ENCODE measurements at regions not wholly inside any gene's neighbourhood (a gene's known extent, or its start where the extent isn't known, plus 50 kb on each side); places are given as distances from the start of the nearest gene placed in this dataset.

GRCh38 chr15:85964471-85964870 is 115.2 kb upstream of the AGBL1 start:
- no peak for TF ChIP-seq CTCF (IDR thresholded peaks at IDR 0.05)
- TF ChIP-seq POLR2A (IDR thresholded peaks at IDR 0.05): no peak
- no peak for TF ChIP-seq POLR2AphosphoS5 (IDR thresholded peaks at IDR 0.05)
- no peak for TF ChIP-seq EP300 (IDR thresholded peaks at IDR 0.05; ENCODE audit: low read depth)
